ENCODE measurements at regions not wholly inside any gene's neighbourhood (a gene's known extent, or its start where the extent isn't known, plus 50 kb on each side); places are given as distances from the start of the nearest gene placed in this dataset.

GRCh38 chr6:91350146-91350908 lies 763.5 kb upstream of the MAP3K7 start:
- TF ChIP-seq GATA3 (IDR thresholded peaks at IDR 0.05; ENCODE audit: low read depth, low read length) (no peak), GATA2 (IDR thresholded peaks at IDR 0.05; ENCODE audit: low read depth, low read length) (no peak)
